ENCODE measurements at regions not wholly inside any gene's neighbourhood (a gene's known extent, or its start where the extent isn't known, plus 50 kb on each side); places are given as distances from the start of the nearest gene placed in this dataset.
"Not testable (repeated sequence)": the region's sequence is repeated elsewhere in the genome, so short reads cannot be mapped to it uniquely, and the experiment has no call there.

- intact Hi-C loops (cut with DNase I), result no loop called here
- DNase-seq (no peak), ATAC-seq (no peak)
- H3K9me3 ChIP-seq, result peaks cover 0 to 2% (median 0%) of the 10 kb centered on the region in 11 donors
- no peaks in the 10 kb centered on the region for H3K36me3 ChIP-seq
- no peak overlapping the region for H3K27ac ChIP-seq
- H3K27me3 ChIP-seq, result no peaks in the 10 kb centered on the region
- WGBS, 2 donors, result 73% methylated on average over 2 of the region's 2 CpGs
- H3K4me3 ChIP-seq, result no peak overlapping the region
- H3K4me1 ChIP-seq, result no peaks in the 10 kb centered on the region
- TF ChIP-seq CTCF (IDR thresholded peaks at IDR 0.05), result no peak
Observed at GRCh38 chr11:106309070-106309684, 231.7 kb downstream of the AASDHPPT start.

- no peaks in the 10 kb centered on the region for H3K9me3 ChIP-seq
- TF ChIP-seq CTCF (IDR thresholded peaks at IDR 0.05), result no peak
- no peaks in the 10 kb centered on the region for H3K36me3 ChIP-seq
- no peak for ATAC-seq
- no peak overlapping the region for H3K27ac ChIP-seq
- no peaks in the 10 kb centered on the region for H3K4me1 ChIP-seq
- H3K4me3 ChIP-seq, result no peak overlapping the region
- DNase-seq, result no peak
- H3K27me3 ChIP-seq, result no peaks in the 10 kb centered on the region
- WGBS, 2 donors, result 86 to 88% methylated on average over 3 of the region's 3 CpGs
- intact Hi-C loops (cut with DNase I), result no loop called here
Observed at GRCh38 chr11:106311531-106312230, 234.2 kb downstream of the AASDHPPT start.

- H3K27me3 ChIP-seq; DNase-seq; H3K36me3 ChIP-seq; H3K4me3 ChIP-seq; ATAC-seq; H3K4me1 ChIP-seq; intact Hi-C loops (cut with DNase I); H3K27ac ChIP-seq: not testable (repeated sequence)
- WGBS, 2 donors, result 95 to 97% methylated on average over 30 to 35 of the region's 36 CpGs
- peaks cover 0 to 14% (median 0%) of the 10 kb centered on the region in 11 donors for H3K9me3 ChIP-seq
Observed at GRCh38 chr11:106317208-106317773, 239.8 kb downstream of the AASDHPPT start.

- H3K9me3 ChIP-seq, result peaks cover 0 to 14% (median 0%) of the 10 kb centered on the region in 11 donors
- intact Hi-C loops (cut with DNase I), result no loop called here
- ATAC-seq, result no peak
- no peaks in the 10 kb centered on the region for H3K36me3 ChIP-seq
- no peaks in the 10 kb centered on the region for H3K27me3 ChIP-seq
- no peak overlapping the region for H3K27ac ChIP-seq
- DNase-seq, result no peak
- no peak overlapping the region for H3K4me3 ChIP-seq
- WGBS, 2 donors, result 80 to 92% methylated on average over 1 of the region's 1 CpG
- TF ChIP-seq CTCF (IDR thresholded peaks at IDR 0.05), result no peak
- no peaks in the 10 kb centered on the region for H3K4me1 ChIP-seq
Observed at GRCh38 chr11:106321601-106322000, 244.1 kb downstream of the AASDHPPT start.

GRCh38 chr11:106322106-106322505, 244.6 kb downstream of the AASDHPPT start:
- 78 to 83% methylated on average over 2 of the region's 2 CpGs for WGBS, 2 donors
- ATAC-seq (no peak), DNase-seq (no peak)
- H3K4me3 ChIP-seq, result no peak overlapping the region
- H3K4me1 ChIP-seq, result no peaks in the 10 kb centered on the region
- H3K27me3 ChIP-seq, result no peaks in the 10 kb centered on the region
- H3K36me3 ChIP-seq, result no peaks in the 10 kb centered on the region
- no peak for TF ChIP-seq CTCF (IDR thresholded peaks at IDR 0.05)
- no peak overlapping the region for H3K27ac ChIP-seq
- intact Hi-C loops (cut with DNase I), result no loop called here
- peaks cover 0 to 14% (median 0%) of the 10 kb centered on the region in 11 donors for H3K9me3 ChIP-seq
